Fibroblast of lung (primary cell): ENCODE measurements at regions not wholly inside any gene's neighbourhood (a gene's known extent, or its start where the extent isn't known, plus 50 kb on each side); places are given as distances from the start of the nearest gene placed in this dataset.

ENCODE experiments used
- DNase-seq, 2 donors: peaks; one replicate each; pipeline versions ENCODE4 v3.0.0 to v3.0.0-alpha.2; 2010; ENCODE audit warnings: low read depth in 2 of 2
- H2AFZ ChIP-seq: 2 replicates; pipeline ENCODE4 v1.5.1; 2012; ENCODE audit warnings: low read length, control low read depth, inconsistent platforms
- H3K27ac ChIP-seq: 2 replicates; pipeline ENCODE4 v1.5.1; 2011; ENCODE audit warnings: low read length, control low read depth; ENCODE audit not compliant: insufficient read depth
- H3K27me3 ChIP-seq: 2 replicates; pipeline ENCODE4 v1.5.1; 2011; ENCODE audit warnings: mild to moderate bottlenecking, low read length; ENCODE audit not compliant: control insufficient read depth, insufficient read depth
- H3K36me3 ChIP-seq: 2 replicates; pipeline ENCODE4 v1.5.1; 2011; ENCODE audit warnings: low read length; ENCODE audit not compliant: control insufficient read depth, insufficient read depth
- H3K4me1 ChIP-seq: 2 replicates; pipeline ENCODE4 v1.5.1; 2011; ENCODE audit warnings: low read length; ENCODE audit not compliant: control insufficient read depth, insufficient read depth; ENCODE audit errors: extremely low read depth
- H3K4me2 ChIP-seq: 2 replicates; pipeline ENCODE4 v1.5.1; 2011; ENCODE audit warnings: low read length, control low read depth; ENCODE audit not compliant: insufficient read depth; ENCODE audit errors: extremely low read depth
- H3K4me3 ChIP-seq, 4 experiments: fragments of 200-600 bp in 1 of 4; sonication (generic) in 1 of 4; replicated peaks in 1 of 4; 2 replicates each; pipeline ENCODE4 v1.5.1; 2011 to 2016; ENCODE audit warnings: low read length in 4 of 4, low read depth in 3 of 4, mild to moderate bottlenecking in 3 of 4, control low read depth in 2 of 4, inconsistent platforms in 1 of 4, mixed read lengths in 1 of 4; ENCODE audit not compliant: insufficient read depth in 1 of 4; ENCODE audit errors: control extremely low read depth in 1 of 4
- H3K79me2 ChIP-seq: 2 replicates; pipeline ENCODE4 v1.5.1; 2012; ENCODE audit warnings: mild to moderate bottlenecking, low read length, inconsistent platforms; ENCODE audit not compliant: control insufficient read depth, insufficient read depth
- H3K9ac ChIP-seq: 2 replicates; pipeline ENCODE4 v1.5.1; 2011; ENCODE audit warnings: mild to moderate bottlenecking, low read length, control low read depth; ENCODE audit not compliant: insufficient read depth
- H3K9me3 ChIP-seq: 2 replicates; pipeline ENCODE4 v1.5.1; 2012; ENCODE audit warnings: low read depth, low read length; ENCODE audit not compliant: control insufficient read depth, insufficient read depth
- H4K20me1 ChIP-seq: 2 replicates; pipeline ENCODE4 v1.5.1; 2011; ENCODE audit warnings: low read length; ENCODE audit not compliant: control insufficient read depth, insufficient read depth; ENCODE audit errors: extremely low read depth
- EZH2 ChIP-seq: IDR thresholded peaks from 2 replicates; pipeline ENCODE4 v1.5.1; 2012; ENCODE audit warnings: low read length, control low read depth, mild to moderate bottlenecking; ENCODE audit errors: missing control alignments
- TF ChIP-seq, protein P1 (sequence below), 2 donors: IDR thresholded peaks in 1 of 2; conservative IDR thresholded peaks in 1 of 2; 1 replicate in 1 of 2; 2 replicates in 1 of 2; pipeline ENCODE4 v1.5.1; 2011 to 2012; ENCODE audit warnings: low read length in 2 of 2, control low read depth in 1 of 2, inconsistent platforms in 1 of 2, low read depth in 1 of 2, mild to moderate bottlenecking in 1 of 2

DNA sequence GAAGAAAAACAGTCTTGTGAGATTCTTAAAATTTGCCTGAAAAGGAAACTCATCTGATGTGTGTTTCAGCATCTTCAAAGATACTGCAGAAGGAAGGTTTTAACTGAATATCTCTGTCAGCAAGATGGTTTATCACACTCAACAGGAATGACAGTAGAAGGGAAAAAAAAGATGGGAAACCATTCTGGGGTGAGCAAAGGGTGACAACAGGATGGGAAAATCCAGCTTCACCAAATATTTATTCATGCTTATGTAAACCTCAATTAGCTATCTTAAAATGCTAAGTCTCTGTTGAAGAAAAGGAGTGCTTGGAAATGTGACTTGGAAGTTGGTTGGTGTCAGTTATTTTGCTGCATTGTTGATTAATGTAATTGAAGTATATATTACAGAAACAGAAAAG lies 82.2 kb downstream of the FZD1 start:
- Histone ChIP-seq H3K9ac (no peak overlapping the region), H3K4me1 (peaks cover 1% of the 10 kb centered on the region), H3K27ac (no peak overlapping the region), H2AFZ (no peak overlapping the region), H3K4me3 (no peak overlapping the region), H3K27me3 (no peaks in the 10 kb centered on the region), H3K4me2 (no peak overlapping the region), H3K79me2 (no peaks in the 10 kb centered on the region), H3K9me3 (no peaks in the 10 kb centered on the region), H4K20me1 (no peaks in the 10 kb centered on the region), H3K36me3 (no peaks in the 10 kb centered on the region)
- no peak for DNase-seq
- TF ChIP-seq, protein P1, sequence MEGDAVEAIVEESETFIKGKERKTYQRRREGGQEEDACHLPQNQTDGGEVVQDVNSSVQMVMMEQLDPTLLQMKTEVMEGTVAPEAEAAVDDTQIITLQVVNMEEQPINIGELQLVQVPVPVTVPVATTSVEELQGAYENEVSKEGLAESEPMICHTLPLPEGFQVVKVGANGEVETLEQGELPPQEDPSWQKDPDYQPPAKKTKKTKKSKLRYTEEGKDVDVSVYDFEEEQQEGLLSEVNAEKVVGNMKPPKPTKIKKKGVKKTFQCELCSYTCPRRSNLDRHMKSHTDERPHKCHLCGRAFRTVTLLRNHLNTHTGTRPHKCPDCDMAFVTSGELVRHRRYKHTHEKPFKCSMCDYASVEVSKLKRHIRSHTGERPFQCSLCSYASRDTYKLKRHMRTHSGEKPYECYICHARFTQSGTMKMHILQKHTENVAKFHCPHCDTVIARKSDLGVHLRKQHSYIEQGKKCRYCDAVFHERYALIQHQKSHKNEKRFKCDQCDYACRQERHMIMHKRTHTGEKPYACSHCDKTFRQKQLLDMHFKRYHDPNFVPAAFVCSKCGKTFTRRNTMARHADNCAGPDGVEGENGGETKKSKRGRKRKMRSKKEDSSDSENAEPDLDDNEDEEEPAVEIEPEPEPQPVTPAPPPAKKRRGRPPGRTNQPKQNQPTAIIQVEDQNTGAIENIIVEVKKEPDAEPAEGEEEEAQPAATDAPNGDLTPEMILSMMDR (conservative IDR thresholded peaks at IDR 0.05 in 1 of 2, IDR thresholded peaks at IDR 0.05 in 1 of 2; ENCODE audit: low read depth in 1 of 2, low read length in 2 of 2) = no peak
- no peak for TF ChIP-seq EZH2

DNA sequence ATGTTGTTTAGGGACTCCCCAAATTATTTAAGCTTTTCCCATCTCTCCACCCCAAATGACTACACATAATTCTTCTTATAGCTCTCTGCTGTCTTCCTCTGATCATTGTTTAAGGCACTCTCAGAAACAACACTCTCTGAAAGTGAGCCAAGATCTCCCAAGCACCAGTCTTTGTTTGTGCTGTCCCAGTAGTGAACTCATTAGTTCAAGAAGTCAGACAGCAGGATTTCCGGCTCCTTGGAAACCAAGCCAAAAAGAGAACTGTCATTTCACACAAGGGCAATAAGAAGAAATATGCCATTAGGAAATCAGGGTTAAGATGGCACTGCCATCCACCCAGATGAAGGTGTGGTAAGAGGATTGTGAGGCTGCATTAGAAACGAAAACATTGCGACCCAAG lies 83.1 kb downstream of the FZD1 start:
- Histone ChIP-seq H3K27me3 (no peaks in the 10 kb centered on the region), H3K9ac (no peak overlapping the region), H3K4me3 (no peak overlapping the region), H3K4me1 (peaks cover 3% of the 10 kb centered on the region), H2AFZ (no peak overlapping the region), H3K9me3 (no peaks in the 10 kb centered on the region), H3K4me2 (no peak overlapping the region), H4K20me1 (no peaks in the 10 kb centered on the region), H3K79me2 (no peaks in the 10 kb centered on the region), H3K36me3 (no peaks in the 10 kb centered on the region), H3K27ac (no peak overlapping the region)
- DNase-seq = peak; percentile 42 to 66
- TF ChIP-seq, protein P1 (conservative IDR thresholded peaks at IDR 0.05 in 1 of 2, IDR thresholded peaks at IDR 0.05 in 1 of 2; ENCODE audit: low read depth in 1 of 2, low read length in 2 of 2) = no peak

- H3K4me2 ChIP-seq = no peak overlapping the region
- peak in 1 of 2 donors; percentile 47 for DNase-seq
- no peak overlapping the region for H3K9ac ChIP-seq
- H3K36me3 ChIP-seq = no peaks in the 10 kb centered on the region
- H4K20me1 ChIP-seq = no peaks in the 10 kb centered on the region
- no peaks in the 10 kb centered on the region for H3K9me3 ChIP-seq
- H3K79me2 ChIP-seq = no peaks in the 10 kb centered on the region
- TF ChIP-seq, protein P1 (conservative IDR thresholded peaks at IDR 0.05 in 1 of 2, IDR thresholded peaks at IDR 0.05 in 1 of 2; ENCODE audit: low read depth in 1 of 2, low read length in 2 of 2) = no peak
- no peak overlapping the region for H3K27ac ChIP-seq
- peaks cover 3% of the 10 kb centered on the region for H3K4me1 ChIP-seq
- no peaks in the 10 kb centered on the region for H3K27me3 ChIP-seq
- H2AFZ ChIP-seq = no peak overlapping the region
- no peak overlapping the region for H3K4me3 ChIP-seq
Measured at GRCh38 chr7:91348711-91349110, 84.5 kb downstream of the FZD1 start.
